PC-3 (cell line): ENCODE measurements at regions not wholly inside any gene's neighbourhood (a gene's known extent, or its start where the extent isn't known, plus 50 kb on each side); places are given as distances from the start of the nearest gene placed in this dataset.

ENCODE experiments used
- CTCF ChIP-seq: fragments of 300-600 bp; sonication (generic); conservative IDR thresholded peaks from 2 replicates; pipeline ENCODE4 v1.5.1; 2017; ENCODE audit warnings: antibody characterized with exemption, low read depth, mild to moderate bottlenecking, low read length
- EZH2 ChIP-seq: fragments of 300-600 bp; sonication (generic); IDR thresholded peaks from one replicate; pipeline ENCODE4 v1.6.1; 2017; ENCODE audit warnings: antibody characterized with exemption, mild to moderate bottlenecking, low read length; ENCODE audit not compliant: unreplicated experiment

- TF ChIP-seq CTCF (no peak), EZH2 (no peak)
Measured at GRCh38 chr14:26849514-26849913, 251.7 kb upstream of the NOVA1 start.
